SJCRH30 (cell line): ENCODE measurements at regions not wholly inside any gene's neighbourhood (a gene's known extent, or its start where the extent isn't known, plus 50 kb on each side); places are given as distances from the start of the nearest gene placed in this dataset.

Source experiments
- DNase-seq, 2 experiments: peaks; one replicate each; pipeline ENCODE4 v3.0.0-alpha.2; 2015 to 2020
- H3K27ac ChIP-seq: fragments of 250-450 bp; sonication (Bioruptor Pico); 2 replicates; pipeline ENCODE4 v1.5.1; 2020; ENCODE audit warnings: mild to moderate bottlenecking, moderate library complexity
- H3K27me3 ChIP-seq: fragments of 250-450 bp; sonication (Bioruptor Pico); 2 replicates; pipeline ENCODE4 v1.5.1; 2020; ENCODE audit warnings: mild to moderate bottlenecking, moderate library complexity
- H3K36me3 ChIP-seq: fragments of 250-450 bp; sonication (Bioruptor Pico); 2 replicates; pipeline ENCODE4 v1.5.1; 2020; ENCODE audit warnings: mild to moderate bottlenecking, moderate library complexity
- H3K4me1 ChIP-seq: fragments of 250-450 bp; sonication (Bioruptor Pico); 2 replicates; pipeline ENCODE4 v1.5.1; 2020; ENCODE audit warnings: mild to moderate bottlenecking, moderate library complexity
- H3K4me3 ChIP-seq: fragments of 250-450 bp; sonication (Bioruptor Pico); 2 replicates; pipeline ENCODE4 v1.5.1; 2020; ENCODE audit warnings: mild to moderate bottlenecking, moderate library complexity
- H3K9me3 ChIP-seq: fragments of 250-450 bp; sonication (Bioruptor Pico); replicated peaks from 2 replicates; pipeline ENCODE4 v1.5.1; 2020; ENCODE audit warnings: mild to moderate bottlenecking, moderate library complexity

DNA sequence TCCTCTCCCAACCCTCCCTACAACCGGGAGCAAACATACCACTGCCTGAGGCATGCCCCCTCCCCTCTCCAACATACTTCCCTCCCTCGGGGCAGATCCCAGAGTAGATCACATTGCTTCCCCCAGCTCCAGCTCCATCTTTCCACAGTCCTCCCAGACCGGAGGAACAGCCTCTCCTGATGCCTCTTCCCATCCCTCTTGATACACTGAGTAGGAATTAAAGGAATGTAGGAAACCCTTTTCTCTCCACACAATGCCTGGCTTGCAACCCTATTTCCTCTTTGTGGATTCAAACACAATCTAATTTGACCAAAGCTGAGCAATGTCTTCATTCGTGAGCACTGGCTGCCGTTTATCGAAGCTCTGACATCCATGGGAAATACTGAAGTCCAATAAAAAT lies 339.8 kb downstream of the BCOR start:
- Histone ChIP-seq H3K27ac (no peak overlapping the region), H3K9me3 (no peaks in the 10 kb centered on the region), H3K27me3 (no peaks in the 10 kb centered on the region), H3K4me1 (peaks cover 50% of the 10 kb centered on the region), H3K4me3 (no peak overlapping the region), H3K36me3 (no peaks in the 10 kb centered on the region)
- DNase-seq, result no peak

DNA sequence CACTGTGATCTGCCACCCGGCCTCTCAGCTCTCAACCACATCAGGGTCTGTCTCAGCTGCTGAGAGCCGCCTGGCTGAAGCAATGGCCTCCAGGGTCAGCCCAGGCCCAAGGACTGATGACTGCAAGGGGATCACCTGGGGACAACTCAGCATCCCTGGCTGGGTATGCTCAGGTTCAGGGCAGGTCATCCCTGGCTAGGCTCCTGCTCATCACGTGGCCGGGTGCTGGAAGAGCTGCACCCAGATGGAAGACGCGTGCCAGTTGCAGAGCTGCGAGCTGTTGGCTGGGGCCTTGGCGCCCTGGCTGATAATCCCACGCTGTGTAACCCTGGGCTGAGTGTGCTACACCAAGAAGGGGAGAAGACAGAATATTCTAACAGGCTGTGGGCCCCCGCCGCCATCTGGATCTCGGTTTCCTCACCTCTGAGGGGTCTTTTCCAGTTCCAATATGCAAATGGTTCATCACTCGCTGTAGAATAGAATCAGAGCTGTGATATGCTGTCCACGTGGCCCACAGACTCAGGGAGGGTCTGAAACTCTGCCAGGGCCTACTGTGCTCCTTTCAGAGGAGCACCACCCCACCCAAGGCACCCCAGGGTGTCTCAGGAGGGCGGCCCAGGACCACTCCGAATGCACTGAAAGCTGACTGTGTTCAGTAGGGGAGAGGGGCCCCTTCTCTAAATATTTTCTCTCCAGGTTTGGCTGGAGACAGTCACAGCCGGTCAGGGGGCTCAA lies 338.8 kb downstream of the BCOR start:
- Histone ChIP-seq H3K27ac (peak overlapping the region; percentile 94), H3K9me3 (no peaks in the 10 kb centered on the region), H3K4me3 (no peak overlapping the region), H3K27me3 (no peaks in the 10 kb centered on the region), H3K36me3 (no peaks in the 10 kb centered on the region), H3K4me1 (peaks cover 40% of the 10 kb centered on the region)
- DNase-seq, result no peak

DNA sequence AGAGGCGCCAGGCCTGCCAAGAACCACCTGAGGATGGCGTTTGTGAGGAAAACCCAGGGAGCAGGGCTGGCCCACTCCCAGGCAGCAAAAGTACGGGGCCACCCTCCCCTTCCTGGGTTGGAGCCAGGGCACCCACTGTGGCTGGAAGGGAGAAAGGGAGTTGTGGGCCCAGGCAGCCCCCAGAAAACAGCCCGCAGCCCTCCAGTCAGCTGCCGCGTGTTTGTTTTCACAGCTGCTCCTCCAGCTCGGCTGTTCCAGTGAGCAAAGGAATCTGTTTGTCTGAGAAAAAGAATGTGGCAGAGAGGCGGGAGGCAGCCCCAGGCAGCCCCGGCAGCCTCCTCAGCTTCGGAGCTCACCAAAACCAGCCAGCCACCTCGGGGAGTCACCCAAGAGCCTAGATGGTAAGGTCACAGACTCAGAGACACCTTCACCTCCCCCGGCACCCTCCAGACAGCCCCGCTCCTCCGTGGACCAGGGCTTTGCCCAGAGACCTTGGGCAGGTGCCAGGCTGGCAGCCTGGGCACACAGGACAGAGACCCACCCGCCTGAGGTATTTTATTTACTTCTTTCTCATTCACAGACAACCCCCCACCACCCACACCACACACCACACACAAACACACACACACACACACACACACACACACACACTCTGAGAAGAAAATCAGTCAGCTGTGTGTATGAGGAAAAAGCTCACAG lies 338.1 kb downstream of the BCOR start:
- DNase-seq, result peak; percentile 85 to 88
- Histone ChIP-seq H3K4me1 (peaks cover 40% of the 10 kb centered on the region), H3K27me3 (no peaks in the 10 kb centered on the region), H3K27ac (peak overlapping the region; percentile 94), H3K4me3 (peak overlapping the region; percentile 30), H3K36me3 (no peaks in the 10 kb centered on the region), H3K9me3 (no peaks in the 10 kb centered on the region)

DNA sequence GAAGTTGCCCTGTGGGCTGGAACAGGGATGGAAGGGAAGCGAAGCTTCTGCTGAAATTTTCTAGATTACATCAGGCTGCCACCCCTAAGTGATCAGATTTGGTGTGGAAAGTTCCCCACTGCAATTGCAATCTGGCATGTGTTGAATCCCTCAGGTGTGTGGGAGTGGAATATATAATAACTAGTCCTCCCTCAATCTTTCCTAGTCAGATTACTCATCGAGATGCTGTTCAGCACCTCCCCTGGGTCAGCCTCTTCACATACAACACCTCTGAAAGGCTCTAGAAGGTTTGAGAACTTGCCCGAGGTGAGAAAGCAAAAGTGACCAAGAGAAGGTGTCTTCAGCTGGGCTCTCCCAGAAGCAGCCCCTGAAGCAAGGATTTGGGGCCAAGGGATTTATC lies 336.8 kb downstream of the BCOR start:
- DNase-seq, result no peak
- peaks cover 49% of the 10 kb centered on the region for H3K4me1 ChIP-seq
- no peak overlapping the region for H3K4me3 ChIP-seq
- no peaks in the 10 kb centered on the region for H3K36me3 ChIP-seq
- H3K27ac ChIP-seq, result no peak overlapping the region
- no peaks in the 10 kb centered on the region for H3K27me3 ChIP-seq
- H3K9me3 ChIP-seq, result no peaks in the 10 kb centered on the region

DNA sequence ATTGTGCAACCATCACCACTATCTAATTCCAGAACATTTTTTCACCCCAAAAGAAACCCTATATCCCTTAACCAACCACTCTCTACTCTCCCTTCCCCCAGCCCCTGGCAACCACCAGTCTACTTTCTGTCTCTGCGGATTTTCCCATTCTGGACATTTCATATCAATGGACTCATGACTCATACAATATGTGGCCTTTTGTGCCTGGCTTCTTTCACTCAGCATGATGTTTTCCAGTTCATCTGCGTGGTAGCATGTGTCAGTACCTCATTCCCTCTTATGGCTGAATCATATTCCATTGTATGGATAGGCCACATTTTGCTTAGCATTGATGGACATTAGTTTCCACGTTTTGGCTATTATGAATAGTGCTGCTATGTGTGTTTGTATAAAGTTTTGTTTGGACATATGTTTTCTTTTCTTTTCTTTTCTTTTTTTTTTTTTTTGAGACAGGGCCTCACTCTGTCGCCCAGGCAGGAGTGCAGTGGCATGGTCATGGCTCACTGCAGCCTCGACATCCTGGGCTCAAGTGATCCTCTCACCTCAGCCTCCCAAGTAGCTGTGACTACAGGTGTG lies 335.4 kb downstream of the BCOR start:
- Histone ChIP-seq H3K9me3 (no peaks in the 10 kb centered on the region), H3K27ac (no peak overlapping the region), H3K27me3 (no peaks in the 10 kb centered on the region), H3K4me3 (no peak overlapping the region), H3K36me3 (no peaks in the 10 kb centered on the region), H3K4me1 (peaks cover 49% of the 10 kb centered on the region)
- peak in 1 of 2 experiments; percentile 32 for DNase-seq

DNA sequence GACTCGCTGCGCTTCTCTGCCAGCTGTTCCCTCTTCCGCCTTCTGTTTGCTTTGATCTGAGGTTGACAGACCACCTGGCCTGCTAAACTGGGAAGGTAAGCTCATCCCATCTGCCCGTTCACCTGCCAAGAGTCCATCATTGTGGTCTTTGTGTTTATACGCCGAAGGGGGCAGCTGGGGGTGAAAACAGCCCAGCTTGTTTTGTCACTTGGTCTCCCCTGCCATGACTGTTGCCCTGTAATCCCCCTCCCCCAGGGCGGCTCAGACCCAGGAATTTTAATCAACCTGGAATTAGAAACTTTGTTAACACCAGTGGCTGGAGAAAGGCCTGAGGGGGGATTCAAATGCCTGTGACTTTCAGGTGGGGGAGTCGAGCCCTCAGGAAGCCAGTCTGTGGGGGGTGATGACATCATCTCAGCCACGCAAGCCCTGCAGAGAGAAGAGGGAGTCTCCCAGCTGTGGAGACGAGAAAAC lies 333.3 kb downstream of the BCOR start:
- Histone ChIP-seq H3K36me3 (no peaks in the 10 kb centered on the region), H3K4me1 (peaks cover 46% of the 10 kb centered on the region), H3K4me3 (no peak overlapping the region), H3K27ac (peak overlapping the region; percentile 95), H3K27me3 (no peaks in the 10 kb centered on the region), H3K9me3 (no peaks in the 10 kb centered on the region)
- DNase-seq, result peak; percentile 59 to 64

DNA sequence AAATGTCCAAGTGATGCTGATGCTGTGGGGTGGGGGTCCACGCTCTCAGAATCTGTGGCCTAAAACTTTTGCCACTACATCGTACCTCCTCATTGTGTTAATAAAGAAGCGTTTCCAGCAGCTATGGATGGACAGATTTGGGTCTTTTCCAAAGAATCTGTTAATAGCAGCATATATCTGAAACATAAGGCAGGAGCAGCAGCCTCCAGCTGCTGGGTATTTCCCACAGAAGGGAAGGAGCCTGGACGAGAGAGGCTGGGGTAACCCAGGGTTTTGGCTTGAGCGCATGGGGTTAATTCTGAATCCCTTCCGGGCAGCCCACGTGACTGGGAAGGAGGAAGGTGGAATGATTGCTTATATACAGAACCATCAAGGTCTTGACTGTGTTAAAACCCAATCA lies 332.4 kb downstream of the BCOR start:
- Histone ChIP-seq H3K27ac (peak overlapping the region; percentile 95; the same call in 1 of the 2 replicates), H3K4me1 (peaks cover 42% of the 10 kb centered on the region), H3K27me3 (no peaks in the 10 kb centered on the region), H3K4me3 (no peak overlapping the region), H3K36me3 (no peaks in the 10 kb centered on the region), H3K9me3 (no peaks in the 10 kb centered on the region)
- DNase-seq, result no peak

DNA sequence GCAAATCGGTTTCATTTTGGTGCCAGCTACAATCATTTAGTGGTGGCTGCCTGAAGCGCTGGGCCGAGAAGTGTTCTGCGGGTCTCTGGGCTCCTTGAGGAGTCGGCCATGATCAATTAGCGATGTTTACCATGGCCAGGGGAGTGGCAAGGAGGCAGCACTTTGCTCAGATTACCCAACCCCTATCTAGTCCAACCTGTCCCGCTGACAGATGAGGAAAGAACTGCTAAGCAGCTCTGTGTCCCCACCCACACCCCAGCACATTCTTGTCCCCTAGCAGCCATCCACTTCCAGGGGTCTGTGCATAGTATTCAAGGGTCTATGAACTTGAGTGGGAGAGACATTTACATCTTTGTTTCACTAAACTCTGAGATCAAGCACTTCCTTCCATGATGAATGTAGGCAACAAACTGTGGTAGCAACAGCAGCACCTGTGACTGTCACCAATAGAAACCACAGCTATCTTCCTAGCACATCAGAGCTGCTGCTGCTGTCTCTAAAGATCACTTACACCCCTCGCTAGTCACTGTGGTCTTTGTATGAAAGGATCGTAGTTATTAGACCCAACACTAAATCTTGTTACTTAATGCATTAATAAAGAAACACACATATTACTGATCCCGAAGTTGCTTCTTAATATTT lies 331.6 kb downstream of the BCOR start:
- Histone ChIP-seq H3K27ac (peak overlapping the region; percentile 95), H3K4me1 (peaks cover 36% of the 10 kb centered on the region), H3K36me3 (no peaks in the 10 kb centered on the region), H3K9me3 (no peaks in the 10 kb centered on the region), H3K4me3 (0 out of 2 replicates have a peak overlapping the region, but pooled peaks have one; percentile 14), H3K27me3 (no peaks in the 10 kb centered on the region)
- peak; percentile 30 to 62 for DNase-seq

DNA sequence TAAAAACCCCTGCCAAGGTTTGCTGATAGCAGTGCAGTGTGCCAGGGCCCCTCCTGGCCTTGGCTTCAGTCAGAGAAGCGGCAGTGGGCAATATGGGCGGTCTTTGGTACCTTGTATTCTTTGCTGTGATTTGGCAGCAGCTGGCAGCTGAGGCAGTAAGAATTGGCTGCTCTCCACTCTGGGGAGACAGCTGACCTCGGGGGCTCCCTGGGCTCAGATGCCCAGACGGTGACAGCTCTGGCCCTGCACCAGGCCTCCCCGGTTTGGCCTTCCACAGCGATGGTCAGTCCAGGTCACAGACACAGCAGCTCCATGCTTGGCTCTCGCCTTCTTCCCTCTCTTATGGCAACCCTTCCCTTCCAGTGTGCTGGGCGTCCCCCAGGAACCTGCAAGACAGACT lies 330.9 kb downstream of the BCOR start:
- H3K4me3 ChIP-seq, result 0 out of 2 replicates have a peak overlapping the region, but pooled peaks have one; percentile 14
- H3K27me3 ChIP-seq, result no peaks in the 10 kb centered on the region
- peak overlapping the region; percentile 95 for H3K27ac ChIP-seq
- H3K9me3 ChIP-seq, result no peaks in the 10 kb centered on the region
- peaks cover 40% of the 10 kb centered on the region for H3K4me1 ChIP-seq
- H3K36me3 ChIP-seq, result no peaks in the 10 kb centered on the region
- peak; percentile 72 to 75 for DNase-seq

DNA sequence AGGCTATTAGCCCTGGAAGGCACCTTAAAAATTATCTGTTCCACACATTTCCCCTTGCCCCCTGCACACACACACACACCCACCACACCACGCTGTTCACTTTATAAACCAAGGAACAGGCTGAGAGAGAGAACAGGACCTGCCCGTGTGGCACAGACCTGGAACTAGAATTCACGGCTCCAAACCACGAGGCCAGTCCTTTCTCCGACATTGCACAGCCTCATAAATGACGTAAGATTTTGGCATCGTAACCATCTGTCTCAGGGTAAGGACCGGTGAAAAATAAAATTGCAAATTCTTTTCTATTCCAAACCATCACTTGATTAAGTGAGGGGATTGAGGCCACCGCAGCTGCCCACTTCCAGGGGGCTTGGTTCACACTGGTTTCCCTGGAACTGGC lies 330.3 kb downstream of the BCOR start:
- H3K4me1 ChIP-seq, result peaks cover 43% of the 10 kb centered on the region
- H3K9me3 ChIP-seq, result no peaks in the 10 kb centered on the region
- peak overlapping the region; percentile 95 for H3K27ac ChIP-seq
- H3K4me3 ChIP-seq, result no peak overlapping the region
- DNase-seq, result no peak
- H3K36me3 ChIP-seq, result no peaks in the 10 kb centered on the region
- H3K27me3 ChIP-seq, result no peaks in the 10 kb centered on the region

DNA sequence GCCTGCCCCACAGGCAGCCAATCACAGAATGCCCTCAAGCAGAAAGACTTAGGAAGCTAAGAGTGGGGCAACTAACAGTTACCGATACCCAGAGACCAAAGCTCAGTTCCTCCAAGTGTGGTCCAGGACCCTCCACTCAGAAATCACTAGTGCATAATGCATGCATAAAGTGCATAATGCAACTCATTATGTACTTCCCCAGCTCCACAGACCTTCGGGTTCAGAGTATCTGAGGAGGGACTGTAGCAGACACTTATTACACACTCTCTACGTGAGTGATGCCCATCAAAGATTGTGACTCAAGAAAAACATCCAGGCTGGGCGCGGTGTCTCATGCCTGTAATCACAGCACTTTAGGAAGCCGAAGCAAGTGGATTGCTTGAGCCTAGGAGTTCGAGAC lies 328.0 kb downstream of the BCOR start:
- no peaks in the 10 kb centered on the region for H3K9me3 ChIP-seq
- no peak overlapping the region for H3K27ac ChIP-seq
- no peaks in the 10 kb centered on the region for H3K27me3 ChIP-seq
- no peak for DNase-seq
- no peak overlapping the region for H3K4me3 ChIP-seq
- H3K4me1 ChIP-seq, result peaks cover 42% of the 10 kb centered on the region
- H3K36me3 ChIP-seq, result no peaks in the 10 kb centered on the region

DNA sequence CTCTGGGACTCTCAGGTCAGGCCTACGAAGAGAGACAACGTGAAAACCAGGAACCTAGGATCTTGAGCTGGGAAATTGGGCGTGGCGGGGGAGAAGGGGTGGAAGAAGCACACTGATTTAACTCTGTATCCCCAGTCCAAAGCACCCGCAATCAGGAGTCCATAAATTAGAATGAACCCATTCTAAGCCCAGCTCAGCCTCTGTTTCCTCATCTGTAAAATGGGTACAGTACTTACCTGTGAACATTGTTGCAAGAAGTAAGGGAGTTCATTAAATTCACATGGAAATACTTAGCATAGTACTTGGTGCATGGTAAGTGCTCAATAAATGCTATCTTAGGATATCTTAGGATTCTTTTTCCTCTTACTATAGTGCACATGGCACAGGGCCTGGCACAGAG lies 326.7 kb downstream of the BCOR start:
- H3K9me3 ChIP-seq, result no peaks in the 10 kb centered on the region
- DNase-seq, result no peak
- H3K27ac ChIP-seq, result no peak overlapping the region; the same call in 1 of the 2 replicates
- no peak overlapping the region for H3K4me3 ChIP-seq
- H3K4me1 ChIP-seq, result peaks cover 28% of the 10 kb centered on the region
- H3K36me3 ChIP-seq, result no peaks in the 10 kb centered on the region
- no peaks in the 10 kb centered on the region for H3K27me3 ChIP-seq

DNA sequence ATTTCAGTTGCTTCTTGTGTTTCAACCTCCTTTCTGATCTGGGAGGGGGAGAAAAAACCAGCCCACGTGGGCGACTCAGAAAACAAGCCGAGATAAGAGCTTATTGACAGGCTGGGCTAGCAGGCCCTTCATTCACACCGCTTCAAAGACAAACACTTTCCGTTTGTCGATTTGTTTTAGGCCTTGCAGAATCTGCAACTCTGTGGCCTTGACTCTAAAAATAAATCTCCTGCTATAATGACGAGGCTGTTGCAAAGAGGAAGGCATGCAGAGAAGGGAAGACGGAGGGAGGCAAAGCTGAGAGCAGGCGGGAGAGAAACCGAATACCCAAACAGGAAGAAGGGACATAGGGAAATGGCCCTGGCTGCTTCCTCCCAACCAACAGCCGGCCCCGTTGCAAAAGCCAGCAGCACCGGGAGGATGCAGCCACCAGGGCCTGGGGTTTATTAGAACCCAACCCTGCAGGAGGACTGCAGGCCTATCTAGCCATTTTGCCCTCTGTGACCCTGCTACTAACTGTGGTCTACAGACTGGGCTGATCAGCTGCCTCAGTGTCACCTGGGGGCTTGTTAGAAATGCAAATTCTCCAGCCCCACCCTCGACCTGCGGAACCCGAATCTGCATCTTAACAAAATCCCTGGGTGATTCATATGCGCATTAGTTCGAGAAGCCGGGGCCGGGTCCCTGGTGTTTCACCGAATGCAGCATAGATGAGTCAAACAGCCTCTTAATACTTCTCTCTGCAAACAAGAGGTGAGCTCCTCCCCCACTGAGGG lies 325.5 kb downstream of the BCOR start:
- Histone ChIP-seq H3K27ac (peak overlapping the region; percentile 70), H3K4me1 (peaks cover 22% of the 10 kb centered on the region), H3K27me3 (no peaks in the 10 kb centered on the region), H3K4me3 (peak overlapping the region; percentile 37), H3K36me3 (no peaks in the 10 kb centered on the region), H3K9me3 (no peaks in the 10 kb centered on the region)
- peak; percentile 32 to 66 for DNase-seq

DNA sequence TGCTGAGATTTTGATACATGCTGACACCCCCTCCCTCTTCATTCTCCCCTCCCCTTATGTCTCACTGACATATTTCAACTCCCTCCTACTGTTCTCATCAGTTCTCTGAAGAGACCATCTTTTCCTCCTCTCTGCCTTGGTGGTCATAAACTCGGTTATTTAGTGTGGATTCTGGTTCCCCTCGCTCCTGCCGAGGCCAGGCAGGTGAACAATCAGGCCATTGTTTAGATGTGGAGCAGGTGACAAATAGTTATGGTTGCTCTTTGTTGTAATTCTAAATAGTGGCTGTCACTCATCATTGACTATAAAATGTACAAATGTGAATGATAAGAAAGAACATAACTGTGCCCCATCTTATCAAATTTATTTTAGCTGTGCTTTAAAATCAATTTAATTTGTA lies 324.6 kb downstream of the BCOR start:
- Histone ChIP-seq H3K9me3 (no peaks in the 10 kb centered on the region), H3K4me3 (no peak overlapping the region; the same call in 1 of the 2 replicates), H3K27ac (peak overlapping the region; percentile 70), H3K27me3 (no peaks in the 10 kb centered on the region), H3K36me3 (no peaks in the 10 kb centered on the region), H3K4me1 (peaks cover 14% of the 10 kb centered on the region)
- no peak for DNase-seq
